ENCODE measurements at regions not wholly inside any gene's neighbourhood (a gene's known extent, or its start where the extent isn't known, plus 50 kb on each side); places are given as distances from the start of the nearest gene placed in this dataset.

GRCh38 chr15:47206358-47206978 is 510.8 kb upstream of the SEMA6D start:
- TF ChIP-seq FOXP2 (optimal IDR thresholded peaks at IDR 0.05; ENCODE audit: borderline replicate concordance, extremely low read depth, extremely low read length, insufficient read depth) (no peak), POLR2AphosphoS5 (IDR thresholded peaks at IDR 0.05; ENCODE audit: low read depth, low read length) (no peak), TAF1 (IDR thresholded peaks at IDR 0.05; ENCODE audit: borderline replicate concordance, insufficient read depth, low read length) (no peak), SIN3A (IDR thresholded peaks at IDR 0.05; ENCODE audit: borderline replicate concordance, insufficient read depth, low read length) (no peak), REST (IDR thresholded peaks at IDR 0.05; ENCODE audit: insufficient read depth in 1 of 2, low read depth in 2 of 2, low read length in 2 of 2) (no peak)

GRCh38 chr15:47209591-47209990 is 507.7 kb upstream of the SEMA6D start:
- no peak for TF ChIP-seq REST (IDR thresholded peaks at IDR 0.05; ENCODE audit: insufficient read depth in 1 of 2, low read depth in 2 of 2, low read length in 2 of 2)
- TF ChIP-seq FOXP2 (optimal IDR thresholded peaks at IDR 0.05; ENCODE audit: borderline replicate concordance, extremely low read depth, extremely low read length, insufficient read depth) = no peak
- TF ChIP-seq TAF1 (IDR thresholded peaks at IDR 0.05; ENCODE audit: borderline replicate concordance, insufficient read depth, low read length) = no peak
- TF ChIP-seq POLR2AphosphoS5 (IDR thresholded peaks at IDR 0.05; ENCODE audit: low read depth, low read length) = no peak
- no peak for TF ChIP-seq SIN3A (IDR thresholded peaks at IDR 0.05; ENCODE audit: borderline replicate concordance, insufficient read depth, low read length)

- TF ChIP-seq TAF1 (IDR thresholded peaks at IDR 0.05; ENCODE audit: borderline replicate concordance, insufficient read depth, low read length) = no peak
- TF ChIP-seq POLR2AphosphoS5 (IDR thresholded peaks at IDR 0.05; ENCODE audit: low read depth, low read length) = no peak
- TF ChIP-seq SIN3A (IDR thresholded peaks at IDR 0.05; ENCODE audit: borderline replicate concordance, insufficient read depth, low read length) = no peak
- no peak for TF ChIP-seq FOXP2 (optimal IDR thresholded peaks at IDR 0.05; ENCODE audit: borderline replicate concordance, extremely low read depth, extremely low read length, insufficient read depth)
- no peak for TF ChIP-seq REST (IDR thresholded peaks at IDR 0.05; ENCODE audit: insufficient read depth in 1 of 2, low read depth in 2 of 2, low read length in 2 of 2)
Measured at GRCh38 chr15:47212222-47213010, 504.9 kb upstream of the SEMA6D start.

- TF ChIP-seq REST (IDR thresholded peaks at IDR 0.05; ENCODE audit: insufficient read depth in 1 of 2, low read depth in 2 of 2, low read length in 2 of 2) (no peak), FOXP2 (optimal IDR thresholded peaks at IDR 0.05; ENCODE audit: borderline replicate concordance, extremely low read depth, extremely low read length, insufficient read depth) (no peak), TAF1 (IDR thresholded peaks at IDR 0.05; ENCODE audit: borderline replicate concordance, insufficient read depth, low read length) (no peak), SIN3A (IDR thresholded peaks at IDR 0.05; ENCODE audit: borderline replicate concordance, insufficient read depth, low read length) (no peak), POLR2AphosphoS5 (IDR thresholded peaks at IDR 0.05; ENCODE audit: low read depth, low read length) (no peak)
Measured at GRCh38 chr15:47213883-47214282, 503.4 kb upstream of the SEMA6D start.
